ENCODE measurements at regions not wholly inside any gene's neighbourhood (a gene's known extent, or its start where the extent isn't known, plus 50 kb on each side); places are given as distances from the start of the nearest gene placed in this dataset.

DNA sequence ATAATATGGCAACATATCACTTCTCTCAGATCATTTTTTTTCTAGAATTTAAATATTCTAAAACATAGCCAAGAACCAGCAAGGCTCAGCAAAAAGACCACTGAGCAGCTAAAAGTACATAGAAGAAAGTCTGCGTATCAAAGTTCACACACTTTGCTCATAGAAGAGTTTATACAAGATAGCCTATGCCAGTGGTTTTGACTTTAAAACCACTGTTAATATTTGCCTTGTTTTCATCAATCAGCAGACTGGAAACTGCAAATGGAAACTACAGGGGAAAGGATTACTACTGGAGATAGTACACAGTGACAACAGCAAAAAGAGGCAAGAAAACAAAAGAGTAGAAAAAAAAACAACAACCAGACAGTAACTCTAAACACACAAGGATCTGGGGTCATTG is 483.3 kb downstream of the ZSWIM6 start (continued):
- no peak for TF ChIP-seq POU5F1 (IDR thresholded peaks at IDR 0.05; ENCODE audit: low read depth, low read length)
- no peak for TF ChIP-seq RNF2 (IDR thresholded peaks at IDR 0.05; ENCODE audit: borderline replicate concordance, low read depth, low read length, missing control alignments, poor library complexity, severe bottlenecking)
- TF ChIP-seq, protein P1, sequence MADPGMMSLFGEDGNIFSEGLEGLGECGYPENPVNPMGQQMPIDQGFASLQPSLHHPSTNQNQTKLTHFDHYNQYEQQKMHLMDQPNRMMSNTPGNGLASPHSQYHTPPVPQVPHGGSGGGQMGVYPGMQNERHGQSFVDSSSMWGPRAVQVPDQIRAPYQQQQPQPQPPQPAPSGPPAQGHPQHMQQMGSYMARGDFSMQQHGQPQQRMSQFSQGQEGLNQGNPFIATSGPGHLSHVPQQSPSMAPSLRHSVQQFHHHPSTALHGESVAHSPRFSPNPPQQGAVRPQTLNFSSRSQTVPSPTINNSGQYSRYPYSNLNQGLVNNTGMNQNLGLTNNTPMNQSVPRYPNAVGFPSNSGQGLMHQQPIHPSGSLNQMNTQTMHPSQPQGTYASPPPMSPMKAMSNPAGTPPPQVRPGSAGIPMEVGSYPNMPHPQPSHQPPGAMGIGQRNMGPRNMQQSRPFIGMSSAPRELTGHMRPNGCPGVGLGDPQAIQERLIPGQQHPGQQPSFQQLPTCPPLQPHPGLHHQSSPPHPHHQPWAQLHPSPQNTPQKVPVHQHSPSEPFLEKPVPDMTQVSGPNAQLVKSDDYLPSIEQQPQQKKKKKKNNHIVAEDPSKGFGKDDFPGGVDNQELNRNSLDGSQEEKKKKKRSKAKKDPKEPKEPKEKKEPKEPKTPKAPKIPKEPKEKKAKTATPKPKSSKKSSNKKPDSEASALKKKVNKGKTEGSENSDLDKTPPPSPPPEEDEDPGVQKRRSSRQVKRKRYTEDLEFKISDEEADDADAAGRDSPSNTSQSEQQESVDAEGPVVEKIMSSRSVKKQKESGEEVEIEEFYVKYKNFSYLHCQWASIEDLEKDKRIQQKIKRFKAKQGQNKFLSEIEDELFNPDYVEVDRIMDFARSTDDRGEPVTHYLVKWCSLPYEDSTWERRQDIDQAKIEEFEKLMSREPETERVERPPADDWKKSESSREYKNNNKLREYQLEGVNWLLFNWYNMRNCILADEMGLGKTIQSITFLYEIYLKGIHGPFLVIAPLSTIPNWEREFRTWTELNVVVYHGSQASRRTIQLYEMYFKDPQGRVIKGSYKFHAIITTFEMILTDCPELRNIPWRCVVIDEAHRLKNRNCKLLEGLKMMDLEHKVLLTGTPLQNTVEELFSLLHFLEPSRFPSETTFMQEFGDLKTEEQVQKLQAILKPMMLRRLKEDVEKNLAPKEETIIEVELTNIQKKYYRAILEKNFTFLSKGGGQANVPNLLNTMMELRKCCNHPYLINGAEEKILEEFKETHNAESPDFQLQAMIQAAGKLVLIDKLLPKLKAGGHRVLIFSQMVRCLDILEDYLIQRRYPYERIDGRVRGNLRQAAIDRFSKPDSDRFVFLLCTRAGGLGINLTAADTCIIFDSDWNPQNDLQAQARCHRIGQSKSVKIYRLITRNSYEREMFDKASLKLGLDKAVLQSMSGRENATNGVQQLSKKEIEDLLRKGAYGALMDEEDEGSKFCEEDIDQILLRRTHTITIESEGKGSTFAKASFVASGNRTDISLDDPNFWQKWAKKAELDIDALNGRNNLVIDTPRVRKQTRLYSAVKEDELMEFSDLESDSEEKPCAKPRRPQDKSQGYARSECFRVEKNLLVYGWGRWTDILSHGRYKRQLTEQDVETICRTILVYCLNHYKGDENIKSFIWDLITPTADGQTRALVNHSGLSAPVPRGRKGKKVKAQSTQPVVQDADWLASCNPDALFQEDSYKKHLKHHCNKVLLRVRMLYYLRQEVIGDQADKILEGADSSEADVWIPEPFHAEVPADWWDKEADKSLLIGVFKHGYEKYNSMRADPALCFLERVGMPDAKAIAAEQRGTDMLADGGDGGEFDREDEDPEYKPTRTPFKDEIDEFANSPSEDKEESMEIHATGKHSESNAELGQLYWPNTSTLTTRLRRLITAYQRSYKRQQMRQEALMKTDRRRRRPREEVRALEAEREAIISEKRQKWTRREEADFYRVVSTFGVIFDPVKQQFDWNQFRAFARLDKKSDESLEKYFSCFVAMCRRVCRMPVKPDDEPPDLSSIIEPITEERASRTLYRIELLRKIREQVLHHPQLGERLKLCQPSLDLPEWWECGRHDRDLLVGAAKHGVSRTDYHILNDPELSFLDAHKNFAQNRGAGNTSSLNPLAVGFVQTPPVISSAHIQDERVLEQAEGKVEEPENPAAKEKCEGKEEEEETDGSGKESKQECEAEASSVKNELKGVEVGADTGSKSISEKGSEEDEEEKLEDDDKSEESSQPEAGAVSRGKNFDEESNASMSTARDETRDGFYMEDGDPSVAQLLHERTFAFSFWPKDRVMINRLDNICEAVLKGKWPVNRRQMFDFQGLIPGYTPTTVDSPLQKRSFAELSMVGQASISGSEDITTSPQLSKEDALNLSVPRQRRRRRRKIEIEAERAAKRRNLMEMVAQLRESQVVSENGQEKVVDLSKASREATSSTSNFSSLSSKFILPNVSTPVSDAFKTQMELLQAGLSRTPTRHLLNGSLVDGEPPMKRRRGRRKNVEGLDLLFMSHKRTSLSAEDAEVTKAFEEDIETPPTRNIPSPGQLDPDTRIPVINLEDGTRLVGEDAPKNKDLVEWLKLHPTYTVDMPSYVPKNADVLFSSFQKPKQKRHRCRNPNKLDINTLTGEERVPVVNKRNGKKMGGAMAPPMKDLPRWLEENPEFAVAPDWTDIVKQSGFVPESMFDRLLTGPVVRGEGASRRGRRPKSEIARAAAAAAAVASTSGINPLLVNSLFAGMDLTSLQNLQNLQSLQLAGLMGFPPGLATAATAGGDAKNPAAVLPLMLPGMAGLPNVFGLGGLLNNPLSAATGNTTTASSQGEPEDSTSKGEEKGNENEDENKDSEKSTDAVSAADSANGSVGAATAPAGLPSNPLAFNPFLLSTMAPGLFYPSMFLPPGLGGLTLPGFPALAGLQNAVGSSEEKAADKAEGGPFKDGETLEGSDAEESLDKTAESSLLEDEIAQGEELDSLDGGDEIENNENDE (IDR thresholded peaks at IDR 0.05; ENCODE audit: insufficient replicate concordance, low read length), result no peak
